ENCODE measurements at regions not wholly inside any gene's neighbourhood (a gene's known extent, or its start where the extent isn't known, plus 50 kb on each side); places are given as distances from the start of the nearest gene placed in this dataset.

- H3K4me3 Mint-ChIP-seq, result no peak overlapping the region
- peaks cover 6% of the 10 kb centered on the region for H3K9me3 Mint-ChIP-seq
- no peaks in the 10 kb centered on the region for H3K27me3 Mint-ChIP-seq
- ATAC-seq (no peak), DNase-seq (ENCODE audit: low spot score) (no peak)
- H3K27ac Mint-ChIP-seq, result no peak overlapping the region
- no peaks in the 10 kb centered on the region for H3K4me1 Mint-ChIP-seq (ENCODE audit: low read depth in 2 of 2)
- peaks cover 14% of the 10 kb centered on the region for H3K36me3 Mint-ChIP-seq
Observed at GRCh38 chr13:40863723-40864122, 74.3 kb downstream of the SLC25A15 start.

- peaks cover 2 to 3% of the 10 kb centered on the region in 2 donors for H3K4me1 Mint-ChIP-seq (ENCODE audit: low read depth in 2 of 2)
- ATAC-seq, result no peak
Observed at GRCh38 chr13:40874138-40874779, 84.8 kb downstream of the SLC25A15 start.

GRCh38 chr13:40875044-40875443, 85.6 kb downstream of the SLC25A15 start:
- peaks cover 69% of the 10 kb centered on the region for H3K36me3 Mint-ChIP-seq
- peaks cover 3 to 8% of the 10 kb centered on the region in 2 donors for H3K4me1 Mint-ChIP-seq (ENCODE audit: low read depth in 2 of 2)
- no peak overlapping the region for H3K4me3 Mint-ChIP-seq
- no peak for DNase-seq (ENCODE audit: low spot score)
- no peak for ATAC-seq
- peaks cover 13% of the 10 kb centered on the region for H3K9me3 Mint-ChIP-seq
- no peaks in the 10 kb centered on the region for H3K27me3 Mint-ChIP-seq
- H3K27ac Mint-ChIP-seq, result no peak overlapping the region

More at GRCh38 chr13:40874138-40874779, 84.8 kb downstream of the SLC25A15 start:
- H3K27me3 Mint-ChIP-seq, result no peaks in the 10 kb centered on the region
- H3K36me3 Mint-ChIP-seq, result peaks cover 63% of the 10 kb centered on the region
- H3K4me3 Mint-ChIP-seq, result no peak overlapping the region
- H3K27ac Mint-ChIP-seq, result no peak overlapping the region
- DNase-seq (ENCODE audit: low spot score), result no peak
- peaks cover 13% of the 10 kb centered on the region for H3K9me3 Mint-ChIP-seq

- ATAC-seq, result no peak
Observed at GRCh38 chr13:40875583-40875982, 86.2 kb downstream of the SLC25A15 start.

GRCh38 chr13:40876020-40876738, 86.8 kb downstream of the SLC25A15 start:
- Mint-ChIP-seq H3K36me3 (peaks cover 71% of the 10 kb centered on the region), H3K4me3 (no peak overlapping the region), H3K27ac (no peak overlapping the region), H3K27me3 (no peaks in the 10 kb centered on the region), H3K9me3 (peaks cover 13% of the 10 kb centered on the region), H3K4me1 (ENCODE audit: low read depth in 2 of 2) (peaks cover 8 to 10% of the 10 kb centered on the region in 2 donors)
- ATAC-seq, result no peak
- no peak for DNase-seq (ENCODE audit: low spot score)

More at GRCh38 chr13:40875583-40875982, 86.2 kb downstream of the SLC25A15 start:
- H3K27me3 Mint-ChIP-seq, result no peaks in the 10 kb centered on the region
- H3K27ac Mint-ChIP-seq, result no peak overlapping the region
- peaks cover 8% of the 10 kb centered on the region in 2 donors for H3K4me1 Mint-ChIP-seq (ENCODE audit: low read depth in 2 of 2)
- H3K36me3 Mint-ChIP-seq, result peaks cover 70% of the 10 kb centered on the region
- H3K9me3 Mint-ChIP-seq, result peaks cover 13% of the 10 kb centered on the region
- no peak overlapping the region for H3K4me3 Mint-ChIP-seq
- DNase-seq (ENCODE audit: low spot score), result no peak

GRCh38 chr13:40878321-40878720, 88.9 kb downstream of the SLC25A15 start:
- peaks cover 56% of the 10 kb centered on the region for H3K36me3 Mint-ChIP-seq
- H3K27me3 Mint-ChIP-seq, result no peaks in the 10 kb centered on the region
- no peak overlapping the region for H3K27ac Mint-ChIP-seq
- ATAC-seq, result no peak
- peaks cover 13% of the 10 kb centered on the region for H3K9me3 Mint-ChIP-seq
- H3K4me3 Mint-ChIP-seq, result no peak overlapping the region
- DNase-seq (ENCODE audit: low spot score), result no peak
- peaks cover 23 to 26% of the 10 kb centered on the region in 2 donors for H3K4me1 Mint-ChIP-seq (ENCODE audit: low read depth in 2 of 2)

- Mint-ChIP-seq H3K9me3 (peaks cover 12% of the 10 kb centered on the region), H3K36me3 (peaks cover 51% of the 10 kb centered on the region), H3K27me3 (no peaks in the 10 kb centered on the region)
Observed at GRCh38 chr13:40878823-40879222, 89.4 kb downstream of the SLC25A15 start.

More at GRCh38 chr13:40878823-40879222, 89.4 kb downstream of the SLC25A15 start:
- Mint-ChIP-seq H3K4me1 (ENCODE audit: low read depth in 2 of 2) (peaks cover 23 to 26% of the 10 kb centered on the region in 2 donors), H3K27ac (no peak overlapping the region), H3K4me3 (no peak overlapping the region)
- DNase-seq (ENCODE audit: low spot score) (no peak), ATAC-seq (no peak)

Measured in natural killer cell treated with Interleukin-12 subunit alpha and Interleukin-12 subunit beta and Interleukin-15 and Interleukin-18, amount 100 ng/mL, for 72 hours (primary cell).